H7 (cell line): ENCODE measurements at regions not wholly inside any gene's neighbourhood (a gene's known extent, or its start where the extent isn't known, plus 50 kb on each side); places are given as distances from the start of the nearest gene placed in this dataset.
"Not testable (repeated sequence)": the region's sequence is repeated elsewhere in the genome, so short reads cannot be mapped to it uniquely, and the experiment has no call there.

Experiments
- DNase-seq: peaks from one replicate; pipeline ENCODE4 v3.0.0; 2012
- H3K27me3 ChIP-seq: 2 replicates; pipeline ENCODE4 v1.6.0; 2011; ENCODE audit warnings: mild to moderate bottlenecking, low read length; ENCODE audit not compliant: control insufficient read depth, insufficient read depth
- H3K36me3 ChIP-seq: replicated peaks from 2 replicates; pipeline ENCODE4 v1.5.1; 2011; ENCODE audit warnings: low read length; ENCODE audit not compliant: control insufficient read depth, insufficient read depth
- H3K4me3 ChIP-seq: 2 replicates; pipeline ENCODE4 v1.5.1; 2011; ENCODE audit warnings: low read depth, mild to moderate bottlenecking, control low read depth, low read length, moderate library complexity; ENCODE audit not compliant: insufficient read depth

GRCh38 chr6:40868089-40868865, 170.7 kb downstream of the UNC5CL start:
- H3K4me3 ChIP-seq, H3K36me3 ChIP-seq, H3K27me3 ChIP-seq, DNase-seq: not testable (repeated sequence)

- H3K27me3 ChIP-seq, H3K4me3 ChIP-seq: not testable (repeated sequence)
Measured at GRCh38 chr6:40867527-40867926, 171.5 kb downstream of the UNC5CL start.

GRCh38 chr6:40865259-40865658, 173.8 kb downstream of the UNC5CL start:
- H3K36me3 ChIP-seq, H3K4me3 ChIP-seq, H3K27me3 ChIP-seq, DNase-seq: not testable (repeated sequence)

More at GRCh38 chr6:40867527-40867926, 171.5 kb downstream of the UNC5CL start:
- not testable (repeated sequence) for DNase-seq, H3K36me3 ChIP-seq

GRCh38 chr6:40860443-40860842, 178.6 kb downstream of the UNC5CL start:
- no peaks in the 10 kb centered on the region for H3K36me3 ChIP-seq
- no peaks in the 10 kb centered on the region for H3K27me3 ChIP-seq
- no peak overlapping the region for H3K4me3 ChIP-seq
- no peak for DNase-seq

- Histone ChIP-seq H3K36me3 (no peaks in the 10 kb centered on the region), H3K27me3 (no peaks in the 10 kb centered on the region), H3K4me3 (no peak overlapping the region)
- no peak for DNase-seq
Measured at GRCh38 chr6:40856271-40856670, 182.8 kb downstream of the UNC5CL start.

- DNase-seq, result no peak
- Histone ChIP-seq H3K27me3 (no peaks in the 10 kb centered on the region), H3K4me3 (no peak overlapping the region), H3K36me3 (no peaks in the 10 kb centered on the region)
Measured at GRCh38 chr6:40855168-40855880, 183.7 kb downstream of the UNC5CL start.

DNA sequence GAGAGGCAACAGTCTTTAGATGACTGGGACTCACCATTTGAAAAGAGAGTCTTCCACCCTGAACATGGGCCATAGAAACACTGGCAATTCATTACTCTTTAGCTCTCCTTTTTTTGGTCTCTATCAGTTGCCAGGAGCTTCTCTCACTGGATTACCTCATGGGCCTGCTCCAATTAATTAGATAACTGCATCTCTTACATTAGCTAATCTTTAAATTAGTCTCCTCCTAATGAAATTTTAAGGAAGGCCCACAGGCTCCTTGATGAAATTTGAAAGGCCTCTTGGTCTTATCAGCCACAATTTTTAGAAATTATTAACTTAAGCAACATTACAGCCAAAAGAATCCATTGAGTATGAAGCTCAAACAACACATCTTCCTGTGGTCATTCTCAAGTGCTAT, 184.4 kb downstream of the UNC5CL start:
- Histone ChIP-seq H3K36me3 (no peaks in the 10 kb centered on the region), H3K4me3 (no peak overlapping the region), H3K27me3 (no peaks in the 10 kb centered on the region)
- DNase-seq, result no peak

DNA sequence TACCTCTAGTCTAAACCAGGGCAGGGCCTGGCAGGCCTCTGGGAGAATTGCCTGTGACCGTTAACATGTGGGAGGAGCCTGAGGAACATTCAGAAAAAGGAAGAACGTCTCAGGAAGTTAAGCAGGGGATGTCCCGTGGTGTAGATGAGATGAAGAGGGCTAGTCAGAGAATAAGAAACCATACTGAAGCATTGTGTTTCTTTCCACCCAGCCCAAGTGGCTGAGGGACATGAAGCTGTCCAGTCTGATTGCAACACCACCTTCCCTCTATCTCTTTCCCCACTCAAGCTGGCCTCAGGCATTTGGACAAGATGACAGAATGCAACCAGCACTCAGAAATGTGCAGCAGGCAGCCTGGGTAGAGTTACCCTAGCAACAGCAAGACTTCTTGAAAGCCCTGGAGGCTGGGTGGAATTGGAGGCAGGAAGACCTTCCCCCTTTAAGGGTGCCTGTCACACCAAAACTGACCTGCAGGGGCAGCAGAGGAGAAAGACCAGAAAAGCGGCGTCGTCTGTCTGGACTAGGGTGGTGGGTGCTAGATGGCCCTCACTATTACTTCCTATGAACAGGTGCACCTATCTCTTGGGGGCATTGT, 186.1 kb downstream of the UNC5CL start:
- H3K27me3 ChIP-seq, result no peaks in the 10 kb centered on the region
- H3K4me3 ChIP-seq, result no peak overlapping the region
- peak; percentile 36 for DNase-seq
- H3K36me3 ChIP-seq, result no peaks in the 10 kb centered on the region

DNA sequence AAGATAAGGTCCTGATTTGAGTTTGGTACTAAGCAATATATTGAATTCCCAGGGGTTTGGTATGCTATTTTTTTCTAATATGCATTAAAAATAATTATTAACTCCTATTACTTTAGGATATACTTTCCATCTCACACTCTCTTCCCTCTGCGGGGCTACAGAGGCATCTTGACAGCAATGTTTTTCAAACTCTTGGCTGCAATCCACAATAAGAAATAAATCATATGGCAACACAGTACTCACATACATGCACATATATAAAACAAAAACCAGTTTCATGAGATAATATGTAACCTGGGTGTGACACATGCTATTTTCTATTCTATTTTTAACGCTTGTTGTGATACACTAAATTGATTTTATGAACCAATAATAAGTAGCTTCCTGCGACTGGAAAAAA, 189.5 kb downstream of the UNC5CL start:
- H3K36me3 ChIP-seq, result no peaks in the 10 kb centered on the region
- no peak for DNase-seq

DNA sequence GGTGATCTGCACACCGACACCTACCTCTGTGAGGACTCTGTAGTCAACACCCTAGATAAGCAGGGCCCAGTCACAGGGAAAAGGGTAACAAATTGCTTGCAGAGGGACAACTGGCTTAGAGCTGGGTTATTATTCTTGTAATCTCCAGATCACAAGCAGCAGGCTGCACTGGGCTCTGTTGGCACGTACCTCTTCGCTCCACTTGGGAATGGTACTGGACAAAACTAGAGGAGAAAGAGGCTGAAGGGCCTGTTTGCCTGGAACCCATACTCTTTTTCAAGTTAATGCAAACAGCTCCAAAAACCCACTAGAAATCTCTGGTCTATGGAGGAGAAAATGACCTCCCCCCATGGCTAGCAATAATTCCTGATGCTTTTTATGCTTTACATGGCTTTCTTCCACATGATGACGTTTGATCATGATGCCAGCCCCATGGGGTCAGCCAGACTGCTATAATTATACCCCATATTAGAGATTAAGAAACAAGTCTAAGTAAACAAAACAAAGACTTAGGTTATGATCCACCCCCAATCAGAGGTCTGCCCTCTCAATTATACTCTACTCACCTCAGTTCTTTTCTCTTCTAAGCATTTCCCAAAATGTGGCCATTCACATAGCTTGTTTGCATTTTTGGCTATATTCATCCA, 190.0 kb downstream of the UNC5CL start:
- Histone ChIP-seq H3K27me3 (no peaks in the 10 kb centered on the region), H3K4me3 (no peak overlapping the region), H3K36me3 (no peaks in the 10 kb centered on the region)
- no peak for DNase-seq

More for the DNA sequence above, 189.5 kb downstream of the UNC5CL start:
- no peak overlapping the region for H3K4me3 ChIP-seq
- H3K27me3 ChIP-seq, result no peaks in the 10 kb centered on the region

DNA sequence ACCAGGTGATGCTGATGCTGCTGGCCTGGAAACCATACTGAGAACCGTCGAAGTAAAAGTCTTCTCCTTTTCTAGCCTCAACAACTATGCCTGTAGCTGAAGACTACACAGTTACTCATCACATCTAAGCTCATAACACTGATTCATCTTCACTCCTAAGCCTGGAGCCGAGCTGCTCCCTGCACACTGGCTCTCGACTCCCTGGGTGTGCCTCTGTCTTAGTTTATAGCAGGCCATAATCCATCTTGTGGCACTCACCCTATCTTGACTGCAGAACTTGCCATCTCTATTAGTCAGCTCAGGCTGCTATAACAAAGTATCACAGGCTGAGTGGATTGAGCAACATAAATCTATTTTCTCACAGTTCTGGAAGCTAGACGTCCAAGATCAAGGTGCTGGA, 191.0 kb downstream of the UNC5CL start:
- Histone ChIP-seq H3K36me3 (no peaks in the 10 kb centered on the region), H3K4me3 (no peak overlapping the region), H3K27me3 (no peaks in the 10 kb centered on the region)
- no peak for DNase-seq

DNA sequence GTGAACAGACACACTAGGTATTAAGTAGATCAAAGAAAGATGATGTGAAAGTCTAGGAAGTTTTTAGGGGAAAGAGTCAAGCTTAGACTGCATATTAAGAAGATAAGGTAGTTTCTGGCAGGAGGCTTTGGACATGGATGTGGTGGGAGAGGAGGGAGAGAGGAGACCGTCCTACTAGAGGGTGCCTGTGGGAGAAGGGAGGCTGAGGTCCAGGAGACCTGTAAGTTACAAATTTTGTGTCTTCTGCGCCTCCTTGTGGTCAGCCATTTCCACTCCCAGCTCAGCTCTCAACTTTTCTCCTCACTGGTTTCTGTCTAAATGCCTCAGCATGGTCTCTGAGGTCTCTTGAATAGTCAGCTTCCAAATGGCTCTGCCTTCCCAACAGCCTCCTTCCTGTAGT, 193.5 kb downstream of the UNC5CL start:
- H3K27me3 ChIP-seq, result no peaks in the 10 kb centered on the region; the same call in 1 of the 2 replicates
- H3K4me3 ChIP-seq, result no peak overlapping the region
- peak; percentile 48 for DNase-seq
- H3K36me3 ChIP-seq, result no peaks in the 10 kb centered on the region

GRCh38 chr6:40844246-40844645, 194.8 kb downstream of the UNC5CL start:
- Histone ChIP-seq H3K4me3 (no peak overlapping the region), H3K27me3 (no peaks in the 10 kb centered on the region; the same call in 1 of the 2 replicates), H3K36me3 (no peaks in the 10 kb centered on the region)
- no peak for DNase-seq

GRCh38 chr6:40841721-40842120, 197.3 kb downstream of the UNC5CL start:
- Histone ChIP-seq H3K4me3 (no peak overlapping the region), H3K36me3 (no peaks in the 10 kb centered on the region), H3K27me3 (no peaks in the 10 kb centered on the region; the same call in 1 of the 2 replicates)
- no peak for DNase-seq
